D721Med (cell line): ENCODE measurements at regions not wholly inside any gene's neighbourhood (a gene's known extent, or its start where the extent isn't known, plus 50 kb on each side); places are given as distances from the start of the nearest gene placed in this dataset.

Source experiments
- DNase-seq: peaks from one replicate; pipeline ENCODE4 v3.0.0; 2011; ENCODE audit warnings: low spot score; ENCODE audit not compliant: insufficient read length
- FAIRE-seq: peaks from 2 replicates; lab custom pipeline; 2011; peaks lifted over from hg19 to GRCh38; lab: Jason Lieb, UNC
- TF ChIP-seq, protein P1 (sequence below): IDR thresholded peaks from 2 replicates; pipeline ENCODE4 v1.5.1; 2012; ENCODE audit warnings: mild to moderate bottlenecking, control low read depth; ENCODE audit not compliant: insufficient read depth; ENCODE audit errors: missing control alignments

- DNase-seq = no peak
- FAIRE-seq = no peak
- TF ChIP-seq, protein P1, sequence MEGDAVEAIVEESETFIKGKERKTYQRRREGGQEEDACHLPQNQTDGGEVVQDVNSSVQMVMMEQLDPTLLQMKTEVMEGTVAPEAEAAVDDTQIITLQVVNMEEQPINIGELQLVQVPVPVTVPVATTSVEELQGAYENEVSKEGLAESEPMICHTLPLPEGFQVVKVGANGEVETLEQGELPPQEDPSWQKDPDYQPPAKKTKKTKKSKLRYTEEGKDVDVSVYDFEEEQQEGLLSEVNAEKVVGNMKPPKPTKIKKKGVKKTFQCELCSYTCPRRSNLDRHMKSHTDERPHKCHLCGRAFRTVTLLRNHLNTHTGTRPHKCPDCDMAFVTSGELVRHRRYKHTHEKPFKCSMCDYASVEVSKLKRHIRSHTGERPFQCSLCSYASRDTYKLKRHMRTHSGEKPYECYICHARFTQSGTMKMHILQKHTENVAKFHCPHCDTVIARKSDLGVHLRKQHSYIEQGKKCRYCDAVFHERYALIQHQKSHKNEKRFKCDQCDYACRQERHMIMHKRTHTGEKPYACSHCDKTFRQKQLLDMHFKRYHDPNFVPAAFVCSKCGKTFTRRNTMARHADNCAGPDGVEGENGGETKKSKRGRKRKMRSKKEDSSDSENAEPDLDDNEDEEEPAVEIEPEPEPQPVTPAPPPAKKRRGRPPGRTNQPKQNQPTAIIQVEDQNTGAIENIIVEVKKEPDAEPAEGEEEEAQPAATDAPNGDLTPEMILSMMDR = no peak
These were observed 422.5 kb upstream of the OPRM1 start for GRCh38 chr6:153616506-153616905.

GRCh38 chr6:153613719-153614455 is 425.2 kb upstream of the OPRM1 start:
- TF ChIP-seq, protein P1 = no peak
- FAIRE-seq (no peak), DNase-seq (no peak)

DNA sequence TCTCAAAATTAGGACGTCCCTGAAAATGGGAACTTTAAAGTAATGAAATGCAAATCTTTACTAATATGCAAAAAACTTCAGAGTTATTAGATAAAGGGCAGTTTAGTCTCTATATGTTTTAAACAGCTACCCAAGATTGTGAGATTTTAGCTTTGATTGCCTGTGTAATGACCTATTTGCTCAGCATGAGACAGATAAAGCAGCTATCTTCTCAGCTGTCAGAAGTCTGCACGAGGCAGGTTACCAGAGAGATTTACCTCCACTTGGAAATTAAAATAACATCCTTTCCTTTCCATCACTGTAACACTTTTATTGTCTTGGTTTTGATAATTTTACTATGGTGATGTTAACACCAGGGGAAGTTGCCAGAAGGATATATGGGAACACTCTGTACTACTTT is 436.6 kb upstream of the OPRM1 start:
- TF ChIP-seq, protein P1 = no peak
- no peak for FAIRE-seq
- DNase-seq = no peak

DNA sequence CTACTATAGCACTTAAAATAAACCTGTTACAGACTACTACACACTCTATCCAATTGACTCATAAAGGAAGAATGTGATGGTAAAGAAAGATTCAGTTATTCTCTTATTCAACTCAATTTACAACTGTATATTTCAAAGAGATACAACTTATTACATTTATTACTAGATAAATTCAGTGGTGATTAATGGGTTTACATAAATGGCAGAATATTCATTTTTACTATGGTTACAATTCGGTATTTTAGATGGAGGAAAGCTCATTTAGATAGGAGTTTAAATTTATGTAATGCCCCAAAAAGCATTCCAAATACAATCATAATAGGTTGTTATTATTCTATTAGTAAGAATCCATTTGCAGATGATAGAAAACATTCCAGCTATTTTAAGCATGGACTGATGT is 439.1 kb upstream of the OPRM1 start:
- FAIRE-seq (no peak), DNase-seq (no peak)
- TF ChIP-seq, protein P1 = no peak

GRCh38 chr6:153595903-153596302 is 443.1 kb upstream of the OPRM1 start:
- DNase-seq = no peak
- no peak for FAIRE-seq
- TF ChIP-seq, protein P1 = no peak

DNA sequence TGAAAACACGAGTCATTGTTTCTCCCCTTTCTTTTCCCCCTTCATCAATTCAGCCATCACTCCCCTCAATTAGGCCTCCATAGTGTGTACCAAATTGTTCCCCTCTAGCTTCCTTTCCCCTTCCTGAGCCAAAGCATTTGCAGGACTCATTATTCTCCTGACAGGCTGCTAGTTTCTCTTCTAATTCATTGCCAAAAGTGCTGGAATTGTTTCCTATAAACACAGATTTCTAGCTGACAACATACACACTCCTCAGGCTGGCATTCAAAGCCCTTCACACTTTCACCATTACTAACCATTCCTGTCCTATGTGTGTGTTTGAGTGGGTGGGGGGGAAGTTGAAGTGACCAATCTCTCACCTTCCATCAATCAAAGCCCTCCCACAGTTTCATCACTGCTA is 444.2 kb upstream of the OPRM1 start:
- FAIRE-seq (no peak), DNase-seq (no peak)
- TF ChIP-seq, protein P1 = no peak

GRCh38 chr6:153591159-153591558 is 447.9 kb upstream of the OPRM1 start:
- no peak for DNase-seq
- TF ChIP-seq, protein P1 = no peak
- no peak for FAIRE-seq
